ENCODE measurements at regions not wholly inside any gene's neighbourhood (a gene's known extent, or its start where the extent isn't known, plus 50 kb on each side); places are given as distances from the start of the nearest gene placed in this dataset.

DNA sequence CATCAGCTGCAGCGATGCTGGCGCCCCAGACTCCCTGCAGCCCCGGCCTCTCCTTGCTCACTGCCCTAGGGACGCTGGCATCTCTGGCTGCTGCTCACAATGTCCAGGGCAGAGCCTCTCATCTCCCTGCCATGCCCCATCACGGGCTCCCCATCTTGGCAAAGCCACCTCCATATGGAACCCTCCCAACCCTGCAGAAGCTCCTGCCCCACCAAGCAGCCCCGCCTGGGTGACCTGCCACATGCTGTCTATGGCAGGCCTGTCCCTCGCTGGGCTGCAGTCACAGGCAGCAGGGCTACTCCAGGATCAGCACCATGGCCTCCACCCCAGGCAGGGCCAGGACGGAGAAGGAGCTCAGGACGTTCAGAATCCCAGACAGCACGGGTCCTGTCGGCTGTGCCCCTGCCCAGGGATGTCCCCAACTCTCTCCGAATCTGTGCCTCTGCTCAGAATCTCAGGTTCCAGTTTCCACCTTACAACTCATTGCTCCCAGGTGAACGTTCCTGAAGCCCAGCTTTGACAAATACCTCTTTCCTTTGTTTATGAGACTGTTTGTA, 58.4 kb downstream of the PLXNA1 start:
- no peak overlapping the region for H3K4me3 Mint-ChIP-seq
- Histone ChIP-seq H3K36me3 (ENCODE audit: control insufficient read depth in 2 of 3, insufficient read depth in 3 of 3, low read length in 3 of 3) (no peaks in the 10 kb centered on the region), H3K27me3 (ENCODE audit: control insufficient read depth in 2 of 2, insufficient read depth in 2 of 2, low read length in 2 of 2) (no peaks in the 10 kb centered on the region), H3K9me3 (ENCODE audit: control insufficient read depth in 2 of 3, low read length in 3 of 3) (no peaks in the 10 kb centered on the region), H3K4me1 (ENCODE audit: control insufficient read depth in 2 of 2, insufficient read depth in 2 of 2, low read length in 2 of 2) (no peaks in the 10 kb centered on the region), H3K4me3 (ENCODE audit: low read length) (no peak overlapping the region), H3K27ac (ENCODE audit: low read depth, low read length) (no peak overlapping the region)
- peaks cover 0 to 15% (median 0%) of the 10 kb centered on the region in 5 donors for H3K27me3 Mint-ChIP-seq
- no peaks in the 10 kb centered on the region for H3K36me3 Mint-ChIP-seq
- peaks cover 0 to 2% (median 0%) of the 10 kb centered on the region in 7 donors for H3K4me1 Mint-ChIP-seq
- CTCF ChIA-PET = no interaction called here
- no peak overlapping the region for H3K27ac Mint-ChIP-seq
- H3K9me3 Mint-ChIP-seq = no peaks in the 10 kb centered on the region
- no peak for DNase-seq
- POLR2A ChIA-PET = no interaction called here
- intact Hi-C loops (cut with micrococcal nuclease) = no loop called here
- ATAC-seq = no peak

DNA sequence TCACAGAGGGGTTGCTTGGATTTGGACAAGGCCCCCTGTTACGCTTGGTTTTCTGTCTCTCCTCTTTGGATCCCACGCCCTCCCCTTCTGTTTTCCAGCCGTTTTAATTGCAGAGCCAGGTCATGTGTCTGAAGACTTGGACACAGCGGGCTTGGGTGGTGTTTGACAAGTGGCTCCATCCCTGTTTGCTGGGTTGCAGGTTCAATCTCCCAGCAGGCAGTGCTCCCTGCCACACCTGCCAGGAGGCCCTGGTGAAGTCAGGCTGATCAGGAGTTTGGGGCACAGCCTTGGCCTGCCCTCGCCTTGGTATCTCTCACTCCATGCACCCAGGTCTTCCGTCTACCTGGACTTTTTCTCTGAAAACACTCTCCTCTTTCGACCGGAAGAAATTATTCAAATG, 59.0 kb downstream of the PLXNA1 start:
- Histone ChIP-seq H3K4me1 (ENCODE audit: control insufficient read depth in 2 of 2, insufficient read depth in 2 of 2, low read length in 2 of 2) (no peaks in the 10 kb centered on the region), H3K27me3 (ENCODE audit: control insufficient read depth in 2 of 2, insufficient read depth in 2 of 2, low read length in 2 of 2) (no peaks in the 10 kb centered on the region), H3K36me3 (ENCODE audit: control insufficient read depth in 2 of 3, insufficient read depth in 3 of 3, low read length in 3 of 3) (no peaks in the 10 kb centered on the region), H3K27ac (ENCODE audit: low read depth, low read length) (no peak overlapping the region), H3K9me3 (ENCODE audit: control insufficient read depth in 2 of 3, low read length in 3 of 3) (no peaks in the 10 kb centered on the region), H3K4me3 (ENCODE audit: low read length) (no peak overlapping the region)
- intact Hi-C loops (cut with micrococcal nuclease) = no loop called here
- no peak overlapping the region for H3K27ac Mint-ChIP-seq
- ChIA-PET POLR2A (no interaction called here), CTCF (no interaction called here)
- DNase-seq = no peak
- no peaks in the 10 kb centered on the region for H3K36me3 Mint-ChIP-seq
- H3K4me3 Mint-ChIP-seq = no peak overlapping the region
- H3K9me3 Mint-ChIP-seq = no peaks in the 10 kb centered on the region
- peaks cover 0 to 15% (median 0%) of the 10 kb centered on the region in 5 donors for H3K27me3 Mint-ChIP-seq
- H3K4me1 Mint-ChIP-seq = peaks cover 0 to 2% (median 0%) of the 10 kb centered on the region in 7 donors
- no peak for ATAC-seq

DNA sequence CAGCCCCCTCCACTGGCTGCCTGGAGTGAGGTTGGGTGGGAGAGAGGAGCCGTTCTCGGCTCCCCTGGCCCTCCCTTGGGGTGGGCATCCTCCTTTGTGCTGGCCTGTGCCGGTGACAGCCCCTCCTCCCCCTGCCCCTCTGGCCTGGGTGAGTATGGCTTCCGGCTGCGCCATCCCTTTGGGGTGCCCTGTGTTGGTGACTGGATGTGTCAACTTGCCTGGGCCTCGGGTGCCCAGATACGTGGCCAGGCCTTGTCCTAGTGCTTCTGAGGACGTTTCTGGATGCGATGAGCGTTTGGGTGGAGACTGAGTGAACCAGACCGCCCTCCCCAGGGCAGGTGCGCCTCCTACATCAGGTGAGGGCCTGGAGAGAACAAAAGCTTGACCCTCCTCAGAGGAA, 59.7 kb downstream of the PLXNA1 start:
- no peak for DNase-seq

DNA sequence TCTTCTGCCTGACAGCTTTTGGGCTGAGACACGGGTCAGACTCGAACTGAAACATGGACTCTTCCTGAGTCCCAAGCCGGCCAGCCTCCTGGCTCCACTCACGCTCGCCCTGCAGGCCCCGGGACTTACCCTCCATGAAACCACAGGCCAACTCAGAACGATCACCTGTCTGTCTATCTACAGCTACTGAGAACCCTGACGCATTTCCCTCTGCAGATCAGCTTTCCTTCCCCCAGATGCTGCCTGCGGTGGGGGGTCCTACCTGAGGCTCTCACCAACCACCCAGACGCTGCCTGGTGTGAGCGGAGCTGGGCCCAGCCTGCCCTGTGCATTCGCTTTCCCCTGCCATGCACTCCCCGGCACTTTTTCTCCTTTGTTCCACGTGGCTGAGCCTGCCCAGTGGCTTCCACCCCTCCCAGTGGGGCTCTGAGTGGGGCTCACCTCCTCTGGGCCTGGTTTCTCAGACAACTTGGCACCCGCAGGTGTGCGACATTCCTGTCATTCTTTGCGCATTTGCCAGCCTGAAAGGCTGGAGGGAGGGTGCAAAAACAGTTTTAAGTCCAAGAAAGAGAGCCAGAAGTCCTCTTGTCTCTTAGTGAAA, 60.2 kb downstream of the PLXNA1 start:
- no peak for DNase-seq
- peaks cover 0 to 2% (median 0%) of the 10 kb centered on the region in 5 donors for H3K36me3 Mint-ChIP-seq
- no peak for ATAC-seq
- Histone ChIP-seq H3K27ac (ENCODE audit: low read depth, low read length) (no peak overlapping the region), H3K9me3 (ENCODE audit: control insufficient read depth in 2 of 3, low read length in 3 of 3) (no peaks in the 10 kb centered on the region), H3K36me3 (ENCODE audit: control insufficient read depth in 2 of 3, insufficient read depth in 3 of 3, low read length in 3 of 3) (no peaks in the 10 kb centered on the region), H3K4me3 (ENCODE audit: low read length) (no peak overlapping the region), H3K4me1 (ENCODE audit: control insufficient read depth in 2 of 2, insufficient read depth in 2 of 2, low read length in 2 of 2) (no peaks in the 10 kb centered on the region), H3K27me3 (ENCODE audit: control insufficient read depth in 2 of 2, insufficient read depth in 2 of 2, low read length in 2 of 2) (no peaks in the 10 kb centered on the region)
- no peak overlapping the region for H3K27ac Mint-ChIP-seq
- POLR2A ChIA-PET = no interaction called here
- peaks cover 0 to 2% (median 0%) of the 10 kb centered on the region in 7 donors for H3K4me1 Mint-ChIP-seq
- intact Hi-C loops (cut with micrococcal nuclease) = no loop called here
- peaks cover 0 to 2% (median 1%) of the 10 kb centered on the region in 11 donors for H3K9me3 Mint-ChIP-seq
- peaks cover 0 to 15% (median under 1%) of the 10 kb centered on the region in 5 donors for H3K27me3 Mint-ChIP-seq
- H3K4me3 Mint-ChIP-seq = no peak overlapping the region
- CTCF ChIA-PET = no interaction called here

More for the DNA sequence above, 59.7 kb downstream of the PLXNA1 start:
- Mint-ChIP-seq H3K4me3 (no peak overlapping the region), H3K4me1 (peaks cover 0 to 2% (median 0%) of the 10 kb centered on the region in 7 donors), H3K27me3 (peaks cover 0 to 15% (median 0%) of the 10 kb centered on the region in 5 donors), H3K27ac (no peak overlapping the region), H3K9me3 (no peaks in the 10 kb centered on the region), H3K36me3 (no peaks in the 10 kb centered on the region)
- POLR2A ChIA-PET = no interaction called here
- no peak for ATAC-seq
- Histone ChIP-seq H3K9me3 (ENCODE audit: control insufficient read depth in 2 of 3, low read length in 3 of 3) (no peaks in the 10 kb centered on the region), H3K36me3 (ENCODE audit: control insufficient read depth in 2 of 3, insufficient read depth in 3 of 3, low read length in 3 of 3) (no peaks in the 10 kb centered on the region), H3K4me1 (ENCODE audit: control insufficient read depth in 2 of 2, insufficient read depth in 2 of 2, low read length in 2 of 2) (no peaks in the 10 kb centered on the region), H3K27me3 (ENCODE audit: control insufficient read depth in 2 of 2, insufficient read depth in 2 of 2, low read length in 2 of 2) (no peaks in the 10 kb centered on the region), H3K4me3 (ENCODE audit: low read length) (no peak overlapping the region), H3K27ac (ENCODE audit: low read depth, low read length) (no peak overlapping the region)
- CTCF ChIA-PET = no interaction called here
- intact Hi-C loops (cut with micrococcal nuclease) = no loop called here

DNA sequence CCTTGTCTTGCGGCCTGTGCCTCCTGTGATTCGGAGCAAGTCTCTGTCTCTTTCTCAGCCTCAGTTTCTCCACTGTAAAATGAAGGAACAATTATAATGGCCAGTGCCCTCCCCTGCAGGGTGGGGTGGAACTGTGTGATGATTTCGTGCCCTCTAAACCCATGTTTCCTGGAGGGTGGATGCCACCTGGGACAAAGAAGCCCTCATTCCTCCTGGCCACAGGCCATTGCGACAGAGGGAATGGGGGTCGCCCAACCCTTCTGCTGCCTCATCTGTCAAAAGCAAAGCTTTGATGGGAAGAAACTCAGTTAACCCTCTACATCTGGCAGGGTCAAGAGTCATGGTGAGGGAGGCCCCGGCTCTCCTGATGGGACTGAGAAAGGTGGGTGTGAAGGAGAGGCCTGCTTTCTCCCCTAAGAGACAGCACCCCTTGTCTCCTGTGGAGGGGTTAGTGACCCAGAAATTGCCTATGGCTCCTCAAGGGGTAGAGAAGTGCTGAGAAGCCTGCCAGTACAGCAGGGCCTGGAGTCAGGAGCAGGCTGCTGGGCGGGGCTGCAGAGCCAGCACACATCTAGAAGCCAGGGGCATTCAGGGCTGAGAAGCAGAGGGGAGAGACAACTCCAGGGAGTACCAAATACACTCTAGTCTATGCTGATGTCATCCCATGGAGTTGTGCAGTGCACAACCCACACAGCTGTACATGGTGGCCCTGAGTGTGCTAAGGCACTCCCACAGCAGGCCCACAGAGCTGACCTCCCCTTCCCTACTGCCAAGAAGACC, 61.0 kb downstream of the PLXNA1 start:
- Histone ChIP-seq H3K27ac (ENCODE audit: low read depth, low read length) (no peak overlapping the region), H3K36me3 (ENCODE audit: control insufficient read depth in 2 of 3, insufficient read depth in 3 of 3, low read length in 3 of 3) (no peaks in the 10 kb centered on the region), H3K27me3 (ENCODE audit: control insufficient read depth in 2 of 2, insufficient read depth in 2 of 2, low read length in 2 of 2) (no peaks in the 10 kb centered on the region), H3K4me3 (ENCODE audit: low read length) (no peak overlapping the region), H3K4me1 (ENCODE audit: control insufficient read depth in 2 of 2, insufficient read depth in 2 of 2, low read length in 2 of 2) (no peaks in the 10 kb centered on the region), H3K9me3 (ENCODE audit: control insufficient read depth in 2 of 3, low read length in 3 of 3) (no peaks in the 10 kb centered on the region)
- ChIA-PET CTCF (no interaction called here), POLR2A (no interaction called here)
- peaks cover 0 to 6% (median 0%) of the 10 kb centered on the region in 5 donors for H3K36me3 Mint-ChIP-seq
- H3K4me3 Mint-ChIP-seq = no peak overlapping the region
- peaks cover 0 to 13% (median 5%) of the 10 kb centered on the region in 5 donors for H3K27me3 Mint-ChIP-seq
- intact Hi-C loops (cut with micrococcal nuclease) = no loop called here
- H3K4me1 Mint-ChIP-seq = peaks cover 0 to 2% (median 0%) of the 10 kb centered on the region in 7 donors
- DNase-seq (no peak), ATAC-seq (no peak)
- no peak overlapping the region for H3K27ac Mint-ChIP-seq
- H3K9me3 Mint-ChIP-seq = peaks cover 0 to 10% (median 2%) of the 10 kb centered on the region in 11 donors

DNA sequence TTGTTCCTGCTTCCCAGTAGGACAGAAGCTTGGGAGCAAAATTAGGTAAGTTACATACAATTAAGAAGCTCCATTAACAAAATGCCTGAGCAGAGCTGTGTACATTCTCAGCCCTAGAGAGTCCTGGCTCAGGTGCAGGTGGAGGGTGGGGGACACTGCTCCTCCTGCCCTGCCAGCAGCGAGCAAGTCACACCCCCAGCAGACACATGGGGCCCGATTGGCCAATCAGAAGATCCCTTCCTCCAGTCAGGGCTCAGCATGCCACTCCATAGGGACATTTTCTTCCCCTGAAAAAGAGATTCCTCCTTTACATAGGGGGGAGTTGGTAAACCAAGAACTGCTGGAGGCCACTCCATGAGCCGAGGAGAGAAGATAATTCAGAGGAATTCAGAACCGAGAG, 62.1 kb downstream of the PLXNA1 start:
- peaks cover 0 to 6% (median 0%) of the 10 kb centered on the region in 5 donors for H3K36me3 Mint-ChIP-seq
- H3K9me3 Mint-ChIP-seq = peaks cover 0 to 20% (median 9%) of the 10 kb centered on the region in 11 donors
- intact Hi-C loops (cut with micrococcal nuclease) = no loop called here
- ChIA-PET POLR2A (no interaction called here), CTCF (no interaction called here)
- peaks cover 0 to 2% (median 0%) of the 10 kb centered on the region in 7 donors for H3K4me1 Mint-ChIP-seq
- no peak for ATAC-seq
- H3K27ac ChIP-seq (ENCODE audit: low read depth, low read length) = no peak overlapping the region
- H3K27me3 Mint-ChIP-seq = peaks cover 0 to 16% (median 8%) of the 10 kb centered on the region in 5 donors
- H3K36me3 ChIP-seq (ENCODE audit: control insufficient read depth in 2 of 3, insufficient read depth in 3 of 3, low read length in 3 of 3) = no peaks in the 10 kb centered on the region
- no peaks in the 10 kb centered on the region for H3K27me3 ChIP-seq (ENCODE audit: control insufficient read depth in 2 of 2, insufficient read depth in 2 of 2, low read length in 2 of 2)
- no peak overlapping the region for H3K27ac Mint-ChIP-seq
- H3K4me3 ChIP-seq (ENCODE audit: low read length) = no peak overlapping the region
- no peaks in the 10 kb centered on the region for H3K4me1 ChIP-seq (ENCODE audit: control insufficient read depth in 2 of 2, insufficient read depth in 2 of 2, low read length in 2 of 2)
- H3K9me3 ChIP-seq (ENCODE audit: control insufficient read depth in 2 of 3, low read length in 3 of 3) = no peaks in the 10 kb centered on the region
- DNase-seq = no peak
- H3K4me3 Mint-ChIP-seq = no peak overlapping the region
